Mucosa of rectum (tissue), 2 donors: ENCODE measurements at regions not wholly inside any gene's neighbourhood (a gene's known extent, or its start where the extent isn't known, plus 50 kb on each side); places are given as distances from the start of the nearest gene placed in this dataset.

Source experiments
- H3K27ac ChIP-seq, 2 donors: one replicate each; pipeline ENCODE4 v1.7.0; 2013; ENCODE audit warnings: inconsistent platforms in 2 of 2, low read depth in 2 of 2, low read length in 2 of 2
- H3K27me3 ChIP-seq, 2 donors: one replicate each; pipeline ENCODE4 v1.7.0; 2013; ENCODE audit warnings: low read length in 2 of 2; ENCODE audit not compliant: control insufficient read depth in 2 of 2, insufficient read depth in 2 of 2
- H3K36me3 ChIP-seq, 2 donors: one replicate each; pipeline ENCODE4 v1.7.0; 2013; ENCODE audit warnings: low read length in 2 of 2; ENCODE audit not compliant: control insufficient read depth in 2 of 2, insufficient read depth in 2 of 2
- H3K4me1 ChIP-seq, 2 donors: one replicate each; pipeline ENCODE4 v1.7.0; 2013; ENCODE audit warnings: low read length in 2 of 2, mild to moderate bottlenecking in 1 of 2; ENCODE audit not compliant: control insufficient read depth in 2 of 2, insufficient read depth in 2 of 2
- H3K4me3 ChIP-seq, 2 donors: one replicate each; pipeline ENCODE4 v1.7.0; 2013; ENCODE audit warnings: low read length in 2 of 2
- H3K9ac ChIP-seq, 2 donors: one replicate each; pipeline ENCODE4 v1.7.0; 2013; ENCODE audit warnings: low read length in 2 of 2, low read depth in 1 of 2, mild to moderate bottlenecking in 1 of 2
- H3K9me3 ChIP-seq, 2 donors: one replicate each; pipeline ENCODE4 v1.7.0; 2013; ENCODE audit warnings: low read length in 2 of 2; ENCODE audit not compliant: control insufficient read depth in 2 of 2
- donor health status: healthy.
- donor health status: Normal muscosa, but diverticular disease.

GRCh38 chr7:23970193-23970592 lies 260.2 kb downstream of the STK31 start:
- H3K4me1 ChIP-seq = peaks cover 0 to 4% of the 10 kb centered on the region in 2 donors
- no peak overlapping the region for H3K4me3 ChIP-seq
- H3K9ac ChIP-seq = no peak overlapping the region
- H3K36me3 ChIP-seq = no peaks in the 10 kb centered on the region
- no peaks in the 10 kb centered on the region for H3K9me3 ChIP-seq
- H3K27ac ChIP-seq = no peak overlapping the region
- H3K27me3 ChIP-seq = no peaks in the 10 kb centered on the region

- no peak overlapping the region for H3K9ac ChIP-seq
- H3K4me1 ChIP-seq = peaks cover 0 to 4% of the 10 kb centered on the region in 2 donors
- H3K27me3 ChIP-seq = no peaks in the 10 kb centered on the region
- no peaks in the 10 kb centered on the region for H3K36me3 ChIP-seq
- no peak overlapping the region for H3K27ac ChIP-seq
- H3K9me3 ChIP-seq = no peaks in the 10 kb centered on the region
- H3K4me3 ChIP-seq = no peak overlapping the region
Observed at GRCh38 chr7:23971031-23971430, 261.0 kb downstream of the STK31 start.

- Histone ChIP-seq H3K9ac (no peak overlapping the region), H3K4me1 (peaks cover 0 to 4% of the 10 kb centered on the region in 2 donors), H3K36me3 (no peaks in the 10 kb centered on the region), H3K27me3 (no peaks in the 10 kb centered on the region), H3K4me3 (no peak overlapping the region), H3K9me3 (no peaks in the 10 kb centered on the region), H3K27ac (no peak overlapping the region)
Observed at GRCh38 chr7:23972057-23972456, 262.0 kb downstream of the STK31 start.

- H3K4me3 ChIP-seq = no peak overlapping the region
- H3K9me3 ChIP-seq = no peaks in the 10 kb centered on the region
- H3K36me3 ChIP-seq = no peaks in the 10 kb centered on the region
- H3K9ac ChIP-seq = no peak overlapping the region
- H3K27ac ChIP-seq = no peak overlapping the region
- no peaks in the 10 kb centered on the region for H3K27me3 ChIP-seq
- peaks cover 0 to 4% of the 10 kb centered on the region in 2 donors for H3K4me1 ChIP-seq
Observed at GRCh38 chr7:23973264-23973663, 263.2 kb downstream of the STK31 start.

GRCh38 chr7:23980081-23980480 lies 270.1 kb downstream of the STK31 start:
- Histone ChIP-seq H3K36me3 (no peaks in the 10 kb centered on the region), H3K4me3 (no peak overlapping the region), H3K9ac (no peak overlapping the region), H3K9me3 (peaks cover 0 to 4% of the 10 kb centered on the region in 2 donors), H3K27me3 (no peaks in the 10 kb centered on the region), H3K27ac (no peak overlapping the region), H3K4me1 (no peaks in the 10 kb centered on the region)

GRCh38 chr7:23981314-23981713 lies 271.3 kb downstream of the STK31 start:
- Histone ChIP-seq H3K9me3 (peaks cover 0 to 4% of the 10 kb centered on the region in 2 donors), H3K27me3 (no peaks in the 10 kb centered on the region), H3K4me3 (no peak overlapping the region), H3K4me1 (no peaks in the 10 kb centered on the region), H3K27ac (no peak overlapping the region), H3K36me3 (no peaks in the 10 kb centered on the region), H3K9ac (no peak overlapping the region)

- H3K9me3 ChIP-seq = peaks cover 0 to 4% of the 10 kb centered on the region in 2 donors
- no peaks in the 10 kb centered on the region for H3K27me3 ChIP-seq
- H3K9ac ChIP-seq = no peak overlapping the region
- no peaks in the 10 kb centered on the region for H3K4me1 ChIP-seq
- no peaks in the 10 kb centered on the region for H3K36me3 ChIP-seq
- H3K27ac ChIP-seq = no peak overlapping the region
- no peak overlapping the region for H3K4me3 ChIP-seq
Observed at GRCh38 chr7:23981758-23982157, 271.7 kb downstream of the STK31 start.

GRCh38 chr7:24005517-24005916 lies 278.5 kb upstream of the NPY start:
- no peak overlapping the region for H3K27ac ChIP-seq
- H3K27me3 ChIP-seq = no peaks in the 10 kb centered on the region
- H3K4me3 ChIP-seq = no peak overlapping the region
- no peaks in the 10 kb centered on the region for H3K4me1 ChIP-seq
- no peak overlapping the region for H3K9ac ChIP-seq
- no peaks in the 10 kb centered on the region for H3K9me3 ChIP-seq
- H3K36me3 ChIP-seq = no peaks in the 10 kb centered on the region

GRCh38 chr7:24010495-24010894 lies 273.5 kb upstream of the NPY start:
- Histone ChIP-seq H3K9ac (no peak overlapping the region), H3K27ac (no peak overlapping the region), H3K36me3 (no peaks in the 10 kb centered on the region), H3K4me3 (no peak overlapping the region), H3K4me1 (no peaks in the 10 kb centered on the region), H3K9me3 (no peaks in the 10 kb centered on the region), H3K27me3 (no peaks in the 10 kb centered on the region)

GRCh38 chr7:24017519-24017918 lies 266.5 kb upstream of the NPY start:
- H3K36me3 ChIP-seq = no peaks in the 10 kb centered on the region
- H3K9ac ChIP-seq = no peak overlapping the region
- H3K4me3 ChIP-seq = no peak overlapping the region
- no peak overlapping the region for H3K27ac ChIP-seq
- H3K4me1 ChIP-seq = no peaks in the 10 kb centered on the region
- no peaks in the 10 kb centered on the region for H3K9me3 ChIP-seq
- no peaks in the 10 kb centered on the region for H3K27me3 ChIP-seq

- no peaks in the 10 kb centered on the region for H3K4me1 ChIP-seq
- no peaks in the 10 kb centered on the region for H3K36me3 ChIP-seq
- H3K9ac ChIP-seq = no peak overlapping the region
- no peaks in the 10 kb centered on the region for H3K27me3 ChIP-seq
- H3K27ac ChIP-seq = no peak overlapping the region
- H3K4me3 ChIP-seq = no peak overlapping the region
- H3K9me3 ChIP-seq = no peaks in the 10 kb centered on the region
Observed at GRCh38 chr7:24018331-24018730, 265.7 kb upstream of the NPY start.
